ENCODE measurements at regions not wholly inside any gene's neighbourhood (a gene's known extent, or its start where the extent isn't known, plus 50 kb on each side); places are given as distances from the start of the nearest gene placed in this dataset.

GRCh38 chr6:95686272-95686671 is 108.9 kb downstream of the MANEA start:
- H3K4me3 ChIP-seq (ENCODE audit: low read depth, low read length), result no peak overlapping the region
- DNase-seq (ENCODE audit: low read depth), result no peak
- TF ChIP-seq, protein P1, sequence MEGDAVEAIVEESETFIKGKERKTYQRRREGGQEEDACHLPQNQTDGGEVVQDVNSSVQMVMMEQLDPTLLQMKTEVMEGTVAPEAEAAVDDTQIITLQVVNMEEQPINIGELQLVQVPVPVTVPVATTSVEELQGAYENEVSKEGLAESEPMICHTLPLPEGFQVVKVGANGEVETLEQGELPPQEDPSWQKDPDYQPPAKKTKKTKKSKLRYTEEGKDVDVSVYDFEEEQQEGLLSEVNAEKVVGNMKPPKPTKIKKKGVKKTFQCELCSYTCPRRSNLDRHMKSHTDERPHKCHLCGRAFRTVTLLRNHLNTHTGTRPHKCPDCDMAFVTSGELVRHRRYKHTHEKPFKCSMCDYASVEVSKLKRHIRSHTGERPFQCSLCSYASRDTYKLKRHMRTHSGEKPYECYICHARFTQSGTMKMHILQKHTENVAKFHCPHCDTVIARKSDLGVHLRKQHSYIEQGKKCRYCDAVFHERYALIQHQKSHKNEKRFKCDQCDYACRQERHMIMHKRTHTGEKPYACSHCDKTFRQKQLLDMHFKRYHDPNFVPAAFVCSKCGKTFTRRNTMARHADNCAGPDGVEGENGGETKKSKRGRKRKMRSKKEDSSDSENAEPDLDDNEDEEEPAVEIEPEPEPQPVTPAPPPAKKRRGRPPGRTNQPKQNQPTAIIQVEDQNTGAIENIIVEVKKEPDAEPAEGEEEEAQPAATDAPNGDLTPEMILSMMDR (conservative IDR thresholded peaks at IDR 0.05; ENCODE audit: low read depth, low read length), result no peak

DNA sequence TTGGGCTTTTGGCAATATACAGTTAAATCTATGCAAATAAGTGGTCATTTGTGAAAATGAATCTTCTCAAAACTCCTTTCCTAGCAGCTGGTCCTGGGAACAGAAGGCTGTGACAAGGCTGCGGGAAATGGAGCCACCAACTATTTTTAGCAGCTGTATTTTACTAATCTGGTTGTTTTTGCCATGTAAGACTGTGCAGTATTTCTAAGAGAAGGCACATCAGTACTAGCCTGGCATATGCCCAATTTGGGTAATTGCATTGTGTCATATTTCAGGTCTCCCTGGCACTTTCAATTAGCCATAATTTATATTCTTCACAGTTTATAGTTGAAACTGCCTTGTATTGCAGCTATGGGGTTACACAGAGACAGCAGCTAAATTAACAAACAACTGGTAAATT is 109.6 kb downstream of the MANEA start:
- TF ChIP-seq, protein P1 (conservative IDR thresholded peaks at IDR 0.05; ENCODE audit: low read depth, low read length), result no peak
- no peak overlapping the region for H3K4me3 ChIP-seq (ENCODE audit: low read depth, low read length)
- DNase-seq (ENCODE audit: low read depth), result no peak

DNA sequence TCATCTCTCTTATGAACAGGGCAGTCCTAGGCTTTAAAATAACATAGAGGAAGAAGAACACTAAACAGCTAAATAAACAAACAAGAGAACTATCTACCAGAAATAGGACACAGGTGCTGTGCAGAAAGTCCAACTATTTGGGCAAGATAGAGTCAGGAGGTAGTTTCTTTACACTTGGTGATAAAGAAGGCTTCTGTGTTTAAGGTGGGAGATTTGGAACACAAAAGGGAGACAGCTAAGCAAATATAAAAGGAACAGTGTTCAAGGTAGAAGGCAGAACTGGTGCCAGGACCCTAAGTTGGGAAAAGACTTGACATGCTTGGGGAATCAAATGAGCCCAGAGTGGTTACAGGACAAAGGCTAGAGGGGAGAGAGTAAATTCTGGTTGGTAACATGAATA is 110.5 kb downstream of the MANEA start:
- H3K4me3 ChIP-seq (ENCODE audit: low read depth, low read length), result no peak overlapping the region
- TF ChIP-seq, protein P1 (conservative IDR thresholded peaks at IDR 0.05; ENCODE audit: low read depth, low read length), result no peak
- no peak for DNase-seq (ENCODE audit: low read depth)

- DNase-seq (ENCODE audit: low read depth), result no peak
- TF ChIP-seq, protein P1 (conservative IDR thresholded peaks at IDR 0.05; ENCODE audit: low read depth, low read length), result no peak
- no peak overlapping the region for H3K4me3 ChIP-seq (ENCODE audit: low read depth, low read length)
Observed at GRCh38 chr6:95690328-95690727, 113.0 kb downstream of the MANEA start.

- DNase-seq (ENCODE audit: low read depth), result no peak
- TF ChIP-seq, protein P1 (conservative IDR thresholded peaks at IDR 0.05; ENCODE audit: low read depth, low read length), result no peak
- no peak overlapping the region for H3K4me3 ChIP-seq (ENCODE audit: low read depth, low read length)
Observed at GRCh38 chr6:95693108-95693507, 115.8 kb downstream of the MANEA start.

DNA sequence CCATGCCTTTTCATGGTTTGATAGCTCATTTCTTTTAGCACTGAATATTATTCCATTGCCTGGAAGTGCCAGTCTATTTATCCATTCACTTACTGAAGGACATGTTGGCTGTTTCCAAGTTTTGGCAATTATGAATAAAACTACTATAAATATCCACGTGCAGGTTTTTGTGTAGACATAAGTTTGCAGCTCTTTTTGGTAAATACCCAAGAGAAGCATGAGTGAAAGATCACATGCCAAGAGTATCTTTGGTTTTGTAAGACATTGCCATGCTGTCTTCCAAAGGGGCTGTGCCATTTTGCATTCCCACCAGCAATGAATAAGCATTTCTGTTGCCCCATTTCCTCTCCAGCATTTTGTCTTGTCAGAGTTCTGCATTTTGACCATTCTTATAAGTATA is 120.9 kb downstream of the MANEA start:
- no peak overlapping the region for H3K4me3 ChIP-seq (ENCODE audit: low read depth, low read length)
- TF ChIP-seq, protein P1 (conservative IDR thresholded peaks at IDR 0.05; ENCODE audit: low read depth, low read length), result no peak
- DNase-seq (ENCODE audit: low read depth), result no peak

DNA sequence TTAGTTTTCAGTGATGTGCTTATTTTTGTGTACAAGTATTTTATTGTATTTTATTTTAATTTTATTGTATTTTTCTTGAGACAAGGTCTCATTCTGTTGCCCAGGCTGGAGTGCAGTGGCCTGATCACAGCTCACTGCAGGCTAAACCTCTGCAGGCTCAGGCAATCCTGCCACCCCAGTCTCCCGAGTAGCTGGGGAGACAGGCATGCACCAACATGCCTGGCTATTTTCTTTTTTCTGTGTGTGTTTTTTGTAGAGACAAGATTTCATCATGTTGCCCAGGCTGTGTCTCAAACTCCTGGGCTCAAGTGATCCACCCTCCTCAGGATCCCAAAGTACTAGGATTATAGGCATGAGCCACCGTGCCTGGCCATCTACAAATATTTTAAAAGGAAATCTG is 146.3 kb downstream of the MANEA start:
- TF ChIP-seq, protein P1 (conservative IDR thresholded peaks at IDR 0.05; ENCODE audit: low read depth, low read length), result no peak
- no peak for DNase-seq (ENCODE audit: low read depth)
- no peak overlapping the region for H3K4me3 ChIP-seq (ENCODE audit: low read depth, low read length)
